ENCODE measurements at regions not wholly inside any gene's neighbourhood (a gene's known extent, or its start where the extent isn't known, plus 50 kb on each side); places are given as distances from the start of the nearest gene placed in this dataset.

DNA sequence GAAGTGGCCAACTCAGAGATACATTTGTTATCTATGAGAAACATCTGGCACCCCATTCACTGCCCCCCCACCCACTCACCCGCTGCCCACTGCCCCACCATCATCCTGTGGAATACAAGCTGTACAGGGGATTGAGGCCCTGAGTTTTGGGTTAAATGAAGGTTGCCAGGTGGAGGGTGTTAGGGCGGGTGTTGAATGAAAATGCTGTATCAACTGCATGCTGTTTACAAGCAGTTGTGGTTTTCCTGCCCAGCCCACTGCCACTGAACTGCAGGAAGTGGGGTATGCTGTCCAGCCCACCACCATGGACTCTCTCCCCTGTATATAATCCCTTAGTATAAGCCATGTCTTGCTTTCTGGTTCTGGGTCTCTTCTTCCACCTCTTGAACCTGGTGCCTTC lies 481.9 kb downstream of the METTL4 start:
- DNase-seq (ENCODE audit: low read depth in 2 of 2, low spot score in 1 of 2), result no peak

DNA sequence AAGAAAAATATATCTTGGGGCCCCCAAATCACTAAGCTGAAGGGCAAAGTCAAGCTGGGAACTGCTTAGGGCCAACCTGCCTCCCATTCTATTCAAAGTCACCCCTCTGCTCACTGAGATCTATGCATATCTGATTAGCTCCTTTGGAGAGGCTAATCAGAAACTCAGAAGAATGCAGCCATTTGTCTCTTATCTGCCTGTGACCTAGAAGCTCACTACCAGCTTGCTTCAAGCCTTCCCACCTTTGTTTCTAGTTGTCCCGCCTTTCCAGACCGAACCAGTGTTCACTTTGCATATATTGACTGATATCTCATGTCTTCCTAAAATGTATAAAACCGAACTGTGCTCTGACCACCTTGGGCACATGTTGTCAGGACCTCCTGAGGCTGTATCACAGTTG lies 479.4 kb downstream of the METTL4 start:
- no peak for DNase-seq (ENCODE audit: low read depth in 2 of 2, low spot score in 1 of 2)

DNA sequence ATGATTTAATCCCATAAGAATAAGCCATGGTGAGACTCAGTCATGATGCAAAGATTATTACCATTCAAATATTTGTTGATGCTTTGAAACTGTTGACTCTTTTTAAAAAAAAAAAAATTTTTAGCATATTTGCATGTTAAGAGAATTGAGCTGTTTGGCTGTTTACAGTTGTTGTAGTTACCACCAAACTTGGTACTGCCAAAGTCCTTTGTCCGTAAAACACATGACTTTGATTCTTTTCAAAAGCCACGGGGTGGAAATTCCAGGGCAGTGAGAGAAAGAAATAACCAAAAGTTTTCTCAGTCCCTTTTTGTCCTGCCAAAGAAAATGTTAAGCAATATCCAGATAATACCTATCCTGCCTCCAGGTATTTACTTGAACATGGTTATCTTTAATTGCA lies 474.8 kb downstream of the METTL4 start:
- no peak for DNase-seq (ENCODE audit: low read depth in 2 of 2, low spot score in 1 of 2)

DNA sequence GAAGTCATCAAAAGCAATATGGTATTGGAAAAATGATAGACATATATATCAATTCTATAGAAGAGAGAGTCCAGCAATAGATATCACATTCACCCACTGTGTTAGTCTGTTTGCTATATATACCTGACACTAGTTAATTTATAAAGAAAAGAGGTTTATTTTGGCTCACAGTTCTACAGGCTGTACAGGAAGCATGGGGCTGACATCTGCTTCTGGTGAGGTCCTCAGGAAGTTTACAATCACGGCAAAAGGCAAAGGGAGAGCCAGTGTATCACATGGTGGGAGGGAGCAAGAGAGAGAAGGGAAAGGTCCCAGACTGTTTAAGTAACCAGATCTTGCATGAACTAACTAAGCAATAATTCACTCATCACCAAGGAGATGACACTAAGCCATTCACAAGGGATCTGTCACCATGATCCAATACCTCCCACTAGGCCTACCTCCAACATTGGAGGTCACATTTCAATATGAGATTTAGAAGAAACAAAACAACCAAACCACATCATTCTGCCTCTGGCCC lies 470.6 kb downstream of the METTL4 start:
- DNase-seq (ENCODE audit: low read depth in 2 of 2, low spot score in 1 of 2), result no peak

DNA sequence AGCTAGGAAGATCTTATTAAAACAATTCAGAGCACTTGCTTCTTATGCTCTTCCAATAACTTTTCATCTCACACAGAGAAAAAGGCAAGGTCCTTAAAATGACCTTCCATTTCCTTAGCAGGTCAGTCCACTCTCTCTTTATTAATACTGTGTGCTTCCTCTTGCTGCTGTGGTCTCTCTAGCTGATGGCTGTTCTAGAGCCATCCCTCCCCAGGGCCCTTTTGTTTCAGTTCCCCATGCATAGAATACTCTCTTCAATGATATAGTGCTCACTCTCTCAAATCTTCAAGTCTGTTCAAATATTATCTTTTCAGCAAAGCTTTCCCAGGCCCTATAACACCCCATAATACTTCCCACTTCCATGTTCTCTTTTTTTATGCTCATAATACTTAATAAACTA lies 469.3 kb downstream of the METTL4 start:
- DNase-seq (ENCODE audit: low read depth in 2 of 2, low spot score in 1 of 2), result no peak

DNA sequence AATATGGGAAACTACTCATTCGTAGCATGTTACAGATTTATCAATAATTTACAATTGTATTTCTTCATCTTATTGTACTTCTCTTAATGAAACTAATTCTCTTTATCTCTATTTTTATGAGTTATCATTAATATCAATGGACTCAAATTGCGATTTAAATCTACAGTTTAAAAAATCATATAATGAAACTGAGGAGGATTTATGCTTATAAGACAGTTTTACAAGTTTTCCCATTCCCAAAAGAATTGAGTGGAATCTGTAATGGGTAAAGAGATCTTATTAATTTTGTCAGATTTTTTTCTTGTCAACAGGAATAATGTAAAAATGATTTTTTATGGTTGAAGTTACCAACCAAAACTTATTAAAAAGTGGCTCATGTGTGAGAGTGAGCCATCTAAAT lies 468.0 kb downstream of the METTL4 start:
- DNase-seq (ENCODE audit: low read depth in 2 of 2, low spot score in 1 of 2), result no peak

DNA sequence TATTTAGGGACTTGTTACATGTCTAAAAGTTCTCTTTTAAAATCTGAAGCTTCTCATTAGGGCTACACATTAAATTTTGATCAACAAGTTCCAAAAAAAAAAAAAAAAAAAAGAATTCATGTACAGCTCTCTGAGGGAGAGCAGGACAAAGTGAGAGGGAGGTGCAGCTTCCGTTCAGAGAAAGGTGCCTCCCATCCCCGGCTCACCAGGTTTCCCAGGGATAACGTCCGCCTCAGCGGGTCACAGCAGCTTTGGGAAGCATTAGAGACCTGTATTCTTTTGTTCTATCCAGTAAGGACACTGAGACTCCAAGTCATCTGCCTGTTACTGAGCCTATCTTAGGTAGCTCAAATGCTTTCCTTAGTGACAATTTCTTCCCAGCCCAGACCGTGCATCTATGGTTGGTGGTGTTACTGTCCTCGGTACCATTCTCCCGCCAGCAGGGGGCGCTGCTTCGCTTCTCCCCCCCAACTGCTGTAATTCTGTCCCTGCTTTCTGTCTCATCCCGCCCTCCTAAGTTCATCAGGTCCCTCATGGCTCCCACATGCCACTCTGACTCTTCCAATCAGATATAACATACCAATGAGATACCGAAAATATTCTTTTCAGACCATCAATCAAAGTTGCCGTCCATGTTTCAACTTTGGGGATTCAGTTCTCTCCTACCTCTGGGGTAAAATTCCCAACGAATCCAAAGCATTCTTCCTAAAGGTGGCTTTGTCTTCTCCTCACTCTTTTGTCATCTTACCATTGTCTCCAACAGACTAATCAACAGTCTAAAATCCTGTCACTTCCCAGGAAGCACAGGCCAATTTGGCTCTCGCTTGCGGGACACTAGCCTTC lies 466.5 kb downstream of the METTL4 start:
- DNase-seq (ENCODE audit: low read depth in 2 of 2, low spot score in 1 of 2), result peak in 1 of 2 donors; percentile 4

DNA sequence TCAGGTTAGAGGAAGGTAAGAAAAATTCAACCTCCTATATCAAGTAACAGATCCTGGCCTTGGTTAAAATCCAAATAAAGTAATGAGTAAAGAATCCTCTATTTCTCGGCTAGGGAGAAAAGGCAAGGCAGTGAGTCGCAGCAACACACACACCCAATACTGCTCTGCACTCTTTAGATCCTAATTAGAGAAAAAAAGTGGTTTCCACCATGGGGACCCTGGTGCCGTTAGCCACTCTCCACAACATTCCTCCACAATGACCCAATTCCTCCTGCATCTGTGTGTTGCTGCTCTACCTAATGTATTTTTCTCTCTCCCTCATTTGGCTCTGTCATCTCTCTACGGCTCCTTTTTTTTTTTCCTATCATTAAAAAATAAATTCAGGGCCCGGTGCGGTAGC lies 462.7 kb downstream of the METTL4 start:
- DNase-seq (ENCODE audit: low read depth in 2 of 2, low spot score in 1 of 2), result no peak

DNA sequence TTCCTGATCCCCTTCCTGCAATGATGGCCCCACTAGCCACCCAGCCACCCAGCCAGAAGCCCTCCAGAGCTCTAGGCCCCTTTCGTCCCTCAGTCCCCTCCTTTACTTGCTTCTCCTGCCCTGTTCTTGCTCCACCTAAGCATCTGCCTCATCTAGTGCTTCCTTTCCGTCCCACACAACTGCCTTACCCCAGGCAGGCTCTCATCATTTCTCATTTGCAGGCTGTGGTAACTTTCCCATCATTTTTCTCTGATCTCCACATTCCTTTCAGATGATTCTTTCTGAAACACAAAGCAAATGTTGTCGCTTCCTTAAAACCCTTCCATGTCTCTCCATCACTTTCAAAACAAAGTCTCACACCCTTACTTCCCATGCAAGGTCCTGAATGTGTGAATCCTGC lies 459.8 kb downstream of the METTL4 start:
- no peak for DNase-seq (ENCODE audit: low read depth in 2 of 2, low spot score in 1 of 2)

DNA sequence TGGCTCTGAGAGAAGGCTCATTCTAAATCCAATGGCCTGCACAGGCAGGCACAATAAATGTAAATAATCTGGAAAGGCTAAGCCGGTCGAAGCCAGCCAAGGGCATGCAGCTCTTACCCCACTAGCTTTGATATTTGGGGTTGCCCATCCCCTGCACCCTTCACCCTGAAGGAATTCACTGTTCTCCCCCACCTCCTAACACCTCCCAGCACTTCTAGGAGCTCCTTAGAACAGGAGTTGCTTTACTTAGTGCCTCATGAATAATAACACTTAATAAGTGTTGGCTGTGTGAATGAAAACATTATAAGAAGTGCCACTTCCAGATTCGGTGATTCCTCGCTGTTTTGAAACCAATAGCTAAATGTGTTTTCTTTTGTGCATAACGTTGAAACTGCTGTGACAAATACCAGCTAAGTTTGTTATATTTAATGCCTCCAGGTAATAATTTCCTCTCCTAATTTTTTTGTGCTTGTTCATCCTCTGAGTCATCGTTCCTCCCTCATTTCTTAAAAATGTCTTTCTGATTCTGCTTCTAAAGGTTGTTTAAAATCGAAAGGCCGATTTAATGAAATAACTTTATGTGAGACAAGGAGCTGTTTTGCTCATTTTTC lies 458.8 kb downstream of the METTL4 start:
- DNase-seq (ENCODE audit: low read depth in 2 of 2, low spot score in 1 of 2), result no peak

DNA sequence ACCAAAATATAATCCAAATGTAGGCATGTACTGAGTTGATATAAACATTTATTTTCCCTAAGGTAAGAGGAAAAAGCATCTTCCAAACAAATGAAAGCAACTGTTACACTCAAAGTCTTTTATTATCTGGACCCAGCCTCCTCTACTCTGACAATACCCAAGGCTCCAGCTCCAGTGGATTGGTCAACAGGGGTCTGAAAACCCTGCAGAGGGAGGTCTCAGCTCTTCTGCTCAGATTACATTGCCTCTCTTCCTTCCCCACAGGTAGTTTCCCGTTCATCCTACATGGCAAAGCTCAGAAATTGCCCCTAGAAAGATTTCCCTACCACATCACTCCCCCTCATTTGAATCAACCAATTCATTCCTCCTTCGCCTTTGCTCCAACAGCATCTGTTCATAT lies 457.0 kb downstream of the METTL4 start:
- DNase-seq (ENCODE audit: low read depth in 2 of 2, low spot score in 1 of 2), result no peak

DNA sequence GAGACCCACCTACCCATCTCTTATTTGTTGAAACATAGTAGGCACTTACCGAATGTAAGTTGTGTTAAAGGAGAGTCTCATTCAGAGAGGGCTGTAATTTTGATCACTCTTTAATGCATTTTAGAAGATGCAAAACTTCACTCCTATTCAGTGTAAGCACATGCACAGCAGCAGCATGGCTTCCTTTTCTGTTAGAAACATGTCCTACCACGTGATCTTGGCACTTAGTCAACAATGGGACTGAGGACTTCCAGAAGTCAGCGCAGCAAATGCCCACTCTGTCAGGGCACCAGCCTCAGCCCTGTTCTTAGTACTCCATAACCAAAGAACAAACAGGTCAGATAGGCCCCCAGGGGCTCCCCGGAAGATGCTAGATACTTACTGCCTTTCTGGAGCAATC lies 456.5 kb downstream of the METTL4 start:
- no peak for DNase-seq (ENCODE audit: low read depth in 2 of 2, low spot score in 1 of 2)

DNA sequence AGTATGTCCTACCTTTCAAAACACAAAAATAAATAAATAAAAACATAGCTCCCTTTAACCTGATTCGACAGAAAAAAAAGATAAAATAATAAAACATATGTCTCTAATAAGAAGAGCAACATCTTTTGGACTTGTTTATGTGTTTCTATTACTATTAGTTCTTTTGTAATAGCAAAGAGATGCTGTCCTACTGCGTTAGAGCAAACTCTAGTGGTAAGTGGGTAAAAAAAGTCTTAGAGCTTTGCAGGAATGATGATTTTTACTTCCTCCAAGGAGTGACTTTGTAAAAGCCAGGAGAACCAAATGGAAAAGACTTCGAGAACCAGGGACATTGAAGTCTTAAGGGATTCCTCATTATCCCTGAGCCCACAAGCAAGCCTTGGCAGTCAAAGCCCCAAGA lies 450.1 kb downstream of the METTL4 start:
- DNase-seq (ENCODE audit: low read depth in 2 of 2, low spot score in 1 of 2), result no peak

DNA sequence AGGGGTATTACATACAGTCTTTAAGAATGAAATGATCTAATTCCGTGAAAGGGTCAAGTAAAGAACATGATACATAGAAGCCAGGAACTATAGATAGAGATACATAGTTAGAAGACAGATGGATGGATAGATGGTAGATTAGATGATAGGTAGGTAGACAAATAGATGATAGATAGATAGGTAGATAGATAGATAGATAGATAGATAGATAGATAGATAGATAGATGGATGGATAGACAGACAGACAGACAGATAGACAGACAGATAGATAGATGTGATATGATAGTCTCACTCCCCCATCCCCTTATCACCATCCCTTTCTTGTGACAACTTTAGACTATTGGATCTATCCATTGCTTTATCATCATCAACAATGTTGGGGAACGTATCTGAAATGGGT lies 448.2 kb downstream of the METTL4 start:
- no peak for DNase-seq (ENCODE audit: low read depth in 2 of 2, low spot score in 1 of 2)

DNA sequence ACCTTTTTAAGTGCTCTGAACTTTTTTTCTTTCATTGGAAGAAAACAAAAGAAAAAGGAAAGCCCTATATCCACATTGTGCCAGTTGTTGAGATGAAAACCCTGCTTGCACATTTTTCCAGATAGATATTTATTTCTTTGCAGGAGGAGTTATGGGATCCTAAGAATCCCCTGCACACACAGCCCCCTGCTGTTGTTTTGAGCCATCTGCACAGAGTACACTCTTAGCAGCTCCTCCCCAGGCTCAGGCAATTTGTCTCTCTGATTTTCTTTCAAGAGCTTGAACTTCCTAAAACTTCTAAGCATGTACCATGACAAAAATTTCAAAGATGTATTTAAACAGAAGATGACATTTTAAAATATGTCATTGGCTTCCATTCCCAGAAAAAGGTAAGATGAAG lies 436.9 kb downstream of the METTL4 start:
- DNase-seq (ENCODE audit: low read depth in 2 of 2, low spot score in 1 of 2), result no peak

DNA sequence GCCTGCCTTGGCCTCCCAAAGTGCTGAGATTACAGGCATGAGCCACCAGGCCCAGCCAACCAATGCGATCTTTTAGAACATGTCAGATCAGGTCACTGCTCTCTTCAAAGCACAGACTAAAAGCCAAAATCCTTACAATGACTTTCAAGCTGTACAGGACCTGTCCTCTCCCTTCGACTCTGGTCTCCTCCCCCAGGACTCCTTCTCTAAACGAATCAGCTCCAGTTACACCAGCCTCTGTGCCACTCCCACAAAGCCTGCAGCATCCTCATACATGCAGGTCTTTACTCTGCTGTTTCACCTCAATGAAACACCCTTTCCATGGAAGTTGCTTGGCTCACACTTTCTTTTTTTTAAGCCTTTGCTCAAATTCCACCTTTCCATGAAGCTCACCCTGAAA lies 436.0 kb downstream of the METTL4 start:
- DNase-seq (ENCODE audit: low read depth in 2 of 2, low spot score in 1 of 2), result no peak

DNA sequence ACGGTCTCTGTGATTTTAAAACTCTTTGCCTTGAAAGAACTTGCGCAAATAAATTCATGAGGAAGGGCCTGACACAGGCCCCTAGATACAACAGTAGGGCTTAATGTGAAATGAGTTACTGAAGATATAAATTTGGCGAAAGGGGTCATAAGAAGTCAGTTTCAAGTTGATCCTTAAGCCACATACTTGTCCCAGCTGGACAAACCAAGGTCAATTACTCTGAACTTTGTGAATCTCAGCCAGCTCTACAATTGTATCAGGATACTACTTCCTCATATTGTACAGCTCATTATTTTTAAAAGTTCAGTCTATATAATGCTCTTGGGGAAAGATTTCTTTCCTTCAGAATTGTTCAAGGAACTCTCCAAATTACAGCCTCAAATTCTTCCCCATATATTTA lies 432.8 kb downstream of the METTL4 start:
- DNase-seq (ENCODE audit: low read depth in 2 of 2, low spot score in 1 of 2), result no peak

DNA sequence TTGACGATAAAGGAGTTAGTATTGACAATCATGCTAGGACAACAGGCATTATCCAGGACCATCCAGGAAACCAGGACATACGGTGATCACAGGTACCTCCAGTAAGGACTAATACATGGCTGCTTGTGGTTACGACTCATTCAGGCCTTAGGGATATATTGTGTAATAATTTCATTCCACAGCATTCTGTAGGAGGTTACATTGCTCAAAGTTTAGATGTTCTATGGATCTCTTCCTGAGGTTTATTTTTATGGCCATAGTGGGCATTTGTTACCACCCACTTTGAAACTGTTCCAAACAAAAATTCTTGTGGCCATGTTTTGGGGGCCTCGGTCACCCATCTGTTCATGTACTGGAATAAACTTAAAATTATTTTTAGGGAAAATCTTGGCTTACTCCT lies 431.6 kb downstream of the METTL4 start:
- DNase-seq (ENCODE audit: low read depth in 2 of 2, low spot score in 1 of 2), result no peak

DNA sequence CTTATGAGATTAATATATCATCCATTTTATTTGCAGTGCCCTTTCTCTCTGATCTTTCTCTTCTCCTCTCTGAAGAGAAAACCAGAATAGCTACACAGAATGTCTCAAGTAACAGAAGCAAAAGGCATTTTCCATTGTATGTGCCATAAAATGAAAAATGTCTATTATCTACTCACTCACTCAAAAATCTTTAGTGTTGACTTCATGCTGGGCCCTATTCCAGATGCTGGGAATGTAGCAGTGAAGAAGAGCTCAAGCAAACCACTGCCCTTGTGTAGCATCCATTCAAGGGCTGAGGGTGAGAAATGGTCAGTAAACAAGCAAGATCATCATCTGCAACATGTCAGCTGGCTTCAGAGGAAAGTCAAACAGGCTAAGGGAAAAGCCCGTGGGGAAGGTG lies 427.7 kb downstream of the METTL4 start:
- DNase-seq (ENCODE audit: low read depth in 2 of 2, low spot score in 1 of 2), result no peak

DNA sequence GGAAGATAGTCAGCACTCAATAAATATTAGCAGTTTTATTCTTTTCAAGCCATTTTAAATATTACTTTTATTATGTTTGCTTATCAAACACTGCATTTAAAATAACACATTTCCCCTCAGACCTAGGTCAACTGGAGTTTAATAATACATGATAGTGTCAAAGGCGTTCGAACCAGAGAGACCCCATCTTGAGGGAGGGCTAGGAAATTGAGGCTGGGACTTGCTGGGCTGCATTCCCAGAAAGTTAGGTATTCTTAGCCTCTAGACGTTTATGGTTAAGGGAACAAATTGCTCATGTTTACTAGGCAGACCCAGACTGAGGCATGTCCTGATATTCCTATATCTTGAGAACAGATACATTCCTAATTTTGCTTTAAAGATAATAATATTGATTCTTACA lies 426.5 kb downstream of the METTL4 start:
- no peak for DNase-seq (ENCODE audit: low read depth in 2 of 2, low spot score in 1 of 2)

DNA sequence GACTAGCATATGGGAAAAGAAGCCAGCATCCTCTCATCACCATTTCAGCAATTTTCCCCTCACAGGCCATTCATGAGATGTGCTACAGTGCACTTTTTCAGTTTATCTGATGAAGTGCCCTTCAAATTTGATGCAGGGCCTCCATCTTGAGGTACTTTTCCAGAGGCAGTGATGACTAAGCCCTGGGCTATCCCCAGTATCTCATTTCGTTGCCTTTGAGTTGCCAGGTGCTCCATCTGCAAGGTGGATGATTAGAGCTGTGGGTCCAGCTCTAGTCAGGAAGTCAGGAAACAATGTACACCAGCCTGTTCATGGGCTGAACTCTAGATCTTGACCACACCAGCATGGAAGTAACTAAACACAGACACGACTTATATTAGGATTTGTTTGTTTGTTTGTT lies 425.2 kb downstream of the METTL4 start:
- DNase-seq (ENCODE audit: low read depth in 2 of 2, low spot score in 1 of 2), result no peak

DNA sequence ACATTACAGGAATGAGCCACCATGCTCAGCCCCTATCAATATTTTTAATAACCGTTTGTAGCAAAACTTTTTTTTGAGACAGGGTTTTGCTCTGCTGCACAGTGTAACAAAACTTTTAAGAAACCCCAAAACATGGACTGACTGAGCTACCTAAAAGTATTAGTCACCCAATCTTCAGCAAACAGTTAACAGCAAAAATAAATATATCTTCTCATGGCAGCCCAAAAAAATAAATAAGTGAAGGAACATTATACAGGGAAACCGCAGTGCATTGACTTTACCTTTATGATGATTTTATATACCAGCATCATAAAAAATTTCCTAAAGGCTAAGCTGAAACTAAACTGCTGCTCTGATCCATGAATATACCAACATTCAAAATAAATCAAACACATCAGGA lies 424.6 kb downstream of the METTL4 start:
- no peak for DNase-seq (ENCODE audit: low read depth in 2 of 2, low spot score in 1 of 2)

Data from stimulated activated CD8-positive, alpha-beta memory T cell treated with anti-CD3 and anti-CD28 coated beads, Interleukin-4, amount 100 ng/mL, for 4 hours (primary cell).